ENCODE measurements at regions not wholly inside any gene's neighbourhood (a gene's known extent, or its start where the extent isn't known, plus 50 kb on each side); places are given as distances from the start of the nearest gene placed in this dataset.

DNA sequence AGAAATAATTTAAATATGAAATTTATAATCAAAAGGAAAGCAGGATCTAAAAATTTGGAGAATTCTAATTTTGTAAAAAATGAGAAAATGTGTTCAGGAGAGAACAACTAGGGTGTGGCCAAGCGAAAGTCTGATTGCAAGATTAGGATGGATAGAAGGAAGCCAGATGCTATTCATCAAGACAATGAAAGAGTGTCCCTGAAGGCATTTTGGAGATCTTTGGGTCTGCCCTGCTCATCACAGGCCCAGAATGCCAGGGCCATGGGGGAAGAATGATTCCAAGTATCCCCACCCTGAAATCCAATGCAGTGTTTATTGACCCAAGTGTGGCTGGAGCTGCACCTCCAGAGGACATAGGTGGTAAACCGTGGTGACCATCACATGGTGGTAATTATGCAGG, 724.0 kb upstream of the FZD8 start:
- intact Hi-C loops (cut with micrococcal nuclease), result no loop called here
- no peak for FAIRE-seq

More for the DNA sequence above, 724.0 kb upstream of the FZD8 start:
- H3K79me2 ChIP-seq (ENCODE audit: control insufficient read depth, insufficient read depth, low read length), result no peaks in the 10 kb centered on the region
- no peaks in the 10 kb centered on the region for H4K20me1 ChIP-seq (replicated peaks; ENCODE audit: control insufficient read depth, extremely low read depth, insufficient read depth, low read length)
- no peaks in the 10 kb centered on the region for H3K36me3 ChIP-seq (ENCODE audit: control insufficient read depth in 2 of 2, extremely low read depth in 1 of 2, insufficient read depth in 2 of 2, low read length in 2 of 2)
- ChIA-PET CTCF (no interaction called here), POLR2A (no interaction called here)
- no peak overlapping the region for H2AFZ ChIP-seq (ENCODE audit: low read depth, low read length)
- H3K4me1 ChIP-seq (ENCODE audit: control insufficient read depth, extremely low read depth, insufficient read depth, low read length), result no peaks in the 10 kb centered on the region
- H3K27ac ChIP-seq (ENCODE audit: insufficient read depth, low read depth, low read length), result no peak overlapping the region
- TF ChIP-seq JUN (IDR thresholded peaks at IDR 0.05; ENCODE audit: borderline replicate concordance, insufficient read depth, insufficient read length, low read depth) (no peak), MYC (IDR thresholded peaks at IDR 0.05; ENCODE audit: low read depth, low read length) (no peak), GATA2 (IDR thresholded peaks at IDR 0.05; ENCODE audit: insufficient read depth, insufficient read length, low read depth, low read length) (no peak), POLR2A (IDR thresholded peaks at IDR 0.05; ENCODE audit: low read depth, low read length) (no peak), EZH2 (IDR thresholded peaks at IDR 0.05; ENCODE audit: borderline replicate concordance, low read depth, low read length, severe bottlenecking) (no peak), MAX (IDR thresholded peaks at IDR 0.05; ENCODE audit: insufficient read depth, insufficient read length) (no peak), FOS (IDR thresholded peaks at IDR 0.05; ENCODE audit: borderline replicate concordance, insufficient read depth, low read length) (no peak), POLR2AphosphoS5 (IDR thresholded peaks at IDR 0.05; ENCODE audit: insufficient read depth, low read depth, low read length) (no peak)
- TF ChIP-seq, protein P1, sequence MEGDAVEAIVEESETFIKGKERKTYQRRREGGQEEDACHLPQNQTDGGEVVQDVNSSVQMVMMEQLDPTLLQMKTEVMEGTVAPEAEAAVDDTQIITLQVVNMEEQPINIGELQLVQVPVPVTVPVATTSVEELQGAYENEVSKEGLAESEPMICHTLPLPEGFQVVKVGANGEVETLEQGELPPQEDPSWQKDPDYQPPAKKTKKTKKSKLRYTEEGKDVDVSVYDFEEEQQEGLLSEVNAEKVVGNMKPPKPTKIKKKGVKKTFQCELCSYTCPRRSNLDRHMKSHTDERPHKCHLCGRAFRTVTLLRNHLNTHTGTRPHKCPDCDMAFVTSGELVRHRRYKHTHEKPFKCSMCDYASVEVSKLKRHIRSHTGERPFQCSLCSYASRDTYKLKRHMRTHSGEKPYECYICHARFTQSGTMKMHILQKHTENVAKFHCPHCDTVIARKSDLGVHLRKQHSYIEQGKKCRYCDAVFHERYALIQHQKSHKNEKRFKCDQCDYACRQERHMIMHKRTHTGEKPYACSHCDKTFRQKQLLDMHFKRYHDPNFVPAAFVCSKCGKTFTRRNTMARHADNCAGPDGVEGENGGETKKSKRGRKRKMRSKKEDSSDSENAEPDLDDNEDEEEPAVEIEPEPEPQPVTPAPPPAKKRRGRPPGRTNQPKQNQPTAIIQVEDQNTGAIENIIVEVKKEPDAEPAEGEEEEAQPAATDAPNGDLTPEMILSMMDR (IDR thresholded peaks at IDR 0.05; ENCODE audit: extremely low read depth in 1 of 2, insufficient read depth in 1 of 2, low read depth in 1 of 2, low read length in 2 of 2), result no peak
- H3K9me3 ChIP-seq (replicated peaks; ENCODE audit: control insufficient read depth, insufficient read depth, low read length), result no peaks in the 10 kb centered on the region
- H3K4me2 ChIP-seq (ENCODE audit: insufficient read depth, low read length), result no peak overlapping the region
- no peak overlapping the region for H3K4me3 ChIP-seq (replicated peaks in 1 of 3; ENCODE audit: insufficient read depth in 1 of 3, low read depth in 1 of 3, low read length in 3 of 3)
- no peak overlapping the region for H3K9ac ChIP-seq (replicated peaks; ENCODE audit: extremely low read depth, insufficient read depth, low read length)
- no peaks in the 10 kb centered on the region for H3K9me1 ChIP-seq (replicated peaks; ENCODE audit: control insufficient read depth, extremely low read depth, insufficient read depth, low read length)
- no TSS peak for BruUV-seq (replicated peaks)
- dilution Hi-C loops (cut with MboI; ENCODE audit: extremely low pct_ligation_motif_present, low sequenced_read_pairs), result no loop called here
- DNase-seq (ENCODE audit: low read depth, low spot score), result no peak
- H3K27me3 ChIP-seq (ENCODE audit: control insufficient read depth in 2 of 2, insufficient read depth in 2 of 2, low read length in 2 of 2), result no peaks in the 10 kb centered on the region

All from endothelial cell of umbilical vein (primary cell).